Daoy (cell line): ENCODE measurements at regions not wholly inside any gene's neighbourhood (a gene's known extent, or its start where the extent isn't known, plus 50 kb on each side); places are given as distances from the start of the nearest gene placed in this dataset.
A peak's percentile ranks its signal among the peaks of the same experiment; 100 is the strongest.
"Not testable (repeated sequence)": the region's sequence is repeated elsewhere in the genome, so short reads cannot be mapped to it uniquely, and the experiment has no call there.

ENCODE experiments used
- DNase-seq: peaks from one replicate; pipeline ENCODE4 v3.0.0-alpha.2; 2015; ENCODE audit warnings: low read depth

DNA sequence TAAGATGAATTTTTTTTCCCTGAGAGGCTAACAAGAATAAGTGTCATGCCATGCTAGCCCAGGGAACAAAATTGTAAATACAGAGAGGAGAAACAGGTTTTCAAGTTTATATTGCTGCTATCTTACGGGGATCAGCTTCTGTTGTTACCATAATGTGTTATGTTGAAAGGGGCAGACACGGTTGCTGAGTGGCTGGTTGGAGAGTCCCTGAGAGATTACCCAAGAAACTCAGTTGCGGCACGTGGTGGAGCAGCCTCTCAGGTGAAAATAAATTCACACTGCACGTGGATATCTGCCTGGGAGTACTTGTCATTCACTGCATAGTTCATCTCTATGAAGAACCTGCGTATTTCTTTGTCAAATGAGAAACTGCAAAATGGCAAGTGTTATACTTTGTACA, 293.6 kb downstream of the TDRD3 start:
- no peak for DNase-seq

DNA sequence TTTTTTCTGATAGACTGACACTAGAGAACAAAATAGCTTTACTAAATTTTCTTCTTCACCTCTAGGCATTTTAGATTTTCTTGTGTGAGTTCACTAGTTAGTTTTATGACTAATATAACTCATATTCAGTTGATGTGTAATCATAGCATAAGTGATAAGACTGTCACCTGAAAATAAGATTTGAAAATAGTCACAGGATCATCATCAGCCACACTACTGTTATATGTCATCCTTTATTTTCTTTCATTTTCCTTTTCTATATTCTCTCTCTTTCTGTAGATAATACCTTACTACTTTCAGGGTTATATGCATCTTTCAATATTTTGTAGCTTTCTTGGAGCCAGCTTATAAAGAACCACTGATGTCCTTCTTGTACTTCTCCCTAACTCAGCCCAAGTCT, 292.6 kb downstream of the TDRD3 start:
- no peak for DNase-seq

DNA sequence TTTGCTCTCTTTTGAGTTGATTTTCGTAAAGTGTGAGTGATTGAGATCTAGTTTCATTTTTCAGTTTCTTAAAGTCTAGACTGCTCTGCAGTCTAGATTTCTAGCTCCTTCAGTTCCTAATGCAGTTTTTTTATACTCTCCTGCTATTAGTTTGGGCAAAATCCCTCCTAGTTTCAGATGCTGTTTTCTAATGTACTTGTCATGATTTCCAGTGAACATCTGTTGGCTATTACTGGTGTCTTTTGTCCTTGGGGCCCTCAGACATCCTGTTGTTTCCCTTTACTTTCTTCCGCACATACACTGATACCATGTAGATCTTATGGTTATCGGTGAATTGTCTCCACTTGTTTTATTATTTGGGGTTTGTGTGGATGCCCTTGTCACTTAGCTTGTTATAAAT, 292.1 kb downstream of the TDRD3 start:
- no peak for DNase-seq

DNA sequence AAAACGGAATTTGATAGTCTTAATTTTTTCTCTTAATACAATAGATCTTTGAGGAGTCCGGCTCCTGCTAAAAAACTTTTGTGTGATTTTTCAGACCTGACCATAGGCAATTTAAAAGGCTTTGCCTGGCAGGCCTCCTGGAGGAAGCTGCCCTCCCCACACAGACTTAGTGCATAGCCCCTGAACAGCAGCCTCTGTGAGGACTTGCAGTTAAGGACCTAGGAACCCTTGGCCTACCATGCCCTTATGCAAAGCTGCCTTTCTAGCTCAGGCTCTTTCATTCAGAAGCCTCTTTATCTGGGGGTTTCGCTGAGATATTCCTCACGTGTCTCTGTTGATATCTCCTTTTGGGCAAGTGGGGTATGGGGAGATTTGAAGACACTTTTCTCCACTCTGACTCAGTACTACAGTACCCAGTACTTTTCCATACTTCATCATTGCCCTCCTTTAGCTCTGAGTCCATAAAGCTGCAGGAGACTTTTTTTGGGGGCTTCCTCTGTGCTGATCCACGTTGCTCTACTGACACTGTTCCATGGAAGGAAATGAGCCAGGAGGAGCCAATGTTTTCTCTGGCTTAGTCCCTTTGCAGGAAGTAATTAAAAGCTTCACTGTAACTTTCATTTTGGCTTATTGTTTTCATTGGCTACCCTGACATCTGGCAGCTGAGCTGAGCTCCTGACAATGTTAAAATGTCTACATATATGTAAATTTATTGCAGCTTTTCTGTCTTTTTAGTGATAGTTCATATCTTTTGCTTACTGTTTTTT, 283.1 kb downstream of the TDRD3 start:
- no peak for DNase-seq

DNA sequence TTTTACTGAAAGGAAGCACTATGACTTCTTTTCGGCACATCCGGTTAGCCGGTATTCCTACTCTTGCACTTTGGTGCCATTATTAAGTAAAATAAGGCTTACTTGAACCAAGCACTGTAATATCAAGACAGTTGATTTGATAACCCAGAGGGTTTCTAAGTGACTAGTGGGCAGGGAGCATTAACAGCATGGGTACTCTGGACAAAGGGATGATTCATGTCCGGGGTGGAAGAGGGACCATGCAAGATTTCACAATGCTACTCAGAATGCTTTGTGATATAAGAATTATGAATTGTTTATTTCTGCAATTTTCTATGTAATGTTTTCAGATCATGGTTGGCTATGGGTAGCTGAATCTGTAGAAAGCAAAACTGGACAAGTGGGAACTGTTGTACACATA, 282.1 kb downstream of the TDRD3 start:
- no peak for DNase-seq

DNA sequence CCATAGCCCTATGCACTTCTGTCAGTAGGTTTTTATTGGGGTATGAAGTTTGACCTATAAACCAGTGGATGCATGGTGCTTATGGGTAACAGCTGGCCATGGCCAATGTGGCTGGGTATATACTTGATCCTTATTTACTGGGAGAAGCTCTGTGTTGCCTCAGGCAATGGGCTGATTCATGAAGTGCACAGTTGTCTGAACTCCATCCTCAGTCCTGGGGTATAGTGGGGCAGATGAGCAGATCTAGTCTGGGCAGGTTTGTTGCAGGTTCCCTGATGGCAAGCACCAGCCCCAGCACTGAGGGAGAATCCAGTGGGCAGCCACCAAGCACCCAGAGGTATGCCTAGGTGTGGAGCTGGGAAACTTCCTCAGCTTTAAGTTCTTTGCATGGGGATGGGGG, 274.4 kb downstream of the TDRD3 start:
- no peak for DNase-seq

DNA sequence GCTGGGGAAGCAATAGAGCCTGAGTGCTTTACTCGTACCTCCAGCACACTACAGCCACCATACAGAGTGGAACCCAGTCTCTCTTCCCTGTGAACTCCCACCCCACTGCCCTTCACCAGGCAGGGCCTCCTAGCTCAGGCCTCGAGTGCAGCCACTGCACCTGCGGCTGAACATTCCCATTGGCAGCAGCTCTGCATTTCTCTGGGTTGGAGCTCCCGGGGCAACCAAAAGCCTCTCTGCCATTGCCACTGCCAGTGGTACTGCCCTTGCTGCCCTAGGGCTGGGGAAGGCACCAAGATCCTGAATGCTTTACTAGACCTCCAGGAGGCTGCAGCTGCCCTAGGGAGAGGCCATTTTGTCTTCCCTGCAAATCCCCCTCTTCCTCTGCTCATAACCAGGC, 266.8 kb downstream of the TDRD3 start:
- no peak for DNase-seq

DNA sequence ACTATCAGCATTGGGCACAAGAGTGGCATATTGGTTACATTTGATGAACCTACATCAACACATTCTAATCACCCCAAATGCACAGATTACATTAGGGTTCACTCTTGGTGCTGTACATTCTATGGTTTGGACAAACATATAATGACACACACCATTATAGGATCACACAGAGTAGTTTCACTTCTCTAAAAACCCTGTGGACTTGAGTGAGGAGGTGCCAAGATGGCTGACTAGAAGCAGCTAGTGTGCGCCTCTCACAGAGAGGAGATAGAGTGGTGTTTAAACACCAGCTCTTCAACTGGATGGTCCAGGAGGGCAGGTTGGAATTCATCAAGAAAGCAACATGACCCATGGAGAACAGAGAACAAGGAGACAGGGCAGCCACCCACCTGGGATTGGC, 265.6 kb downstream of the TDRD3 start:
- DNase-seq, result no peak

DNA sequence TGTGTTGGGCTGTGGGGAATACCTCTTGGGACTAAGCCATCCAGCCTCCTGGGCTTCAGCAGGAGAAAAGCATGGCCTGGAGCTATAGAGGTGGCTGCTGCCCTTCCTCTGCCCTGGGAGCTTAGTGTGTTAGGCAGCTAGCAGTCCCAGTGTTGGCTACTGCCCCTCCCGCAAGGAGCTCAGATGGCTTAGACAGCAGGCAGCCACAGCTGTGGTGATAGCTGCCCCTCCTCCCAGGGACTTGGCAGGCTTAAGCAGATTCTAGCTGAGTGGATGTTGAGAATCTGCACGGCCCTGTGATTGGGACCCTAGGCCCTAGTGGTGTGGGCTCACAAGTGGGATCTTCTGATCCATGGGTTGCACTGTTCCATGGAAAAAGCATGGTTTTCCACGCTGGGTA, 264.5 kb downstream of the TDRD3 start:
- DNase-seq, result no peak

DNA sequence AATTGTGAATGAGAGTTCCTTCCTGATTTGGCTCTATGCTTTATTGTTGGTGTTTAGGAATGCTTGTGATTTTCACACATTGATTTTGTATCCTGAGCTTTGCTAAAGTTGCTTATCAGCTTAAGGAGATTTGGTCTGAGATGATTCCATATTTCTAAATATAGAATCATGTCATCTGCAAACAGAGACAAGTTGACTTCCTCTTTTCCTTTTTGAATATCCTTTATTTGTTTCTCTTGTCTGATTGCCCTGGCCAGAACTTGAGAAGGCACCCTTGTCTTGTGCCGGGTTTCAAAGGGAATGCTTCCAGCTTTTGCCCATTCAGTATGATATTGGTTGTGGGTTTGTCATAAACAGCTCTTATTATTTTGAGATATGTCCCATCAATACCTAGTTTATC, 260.6 kb downstream of the TDRD3 start:
- DNase-seq, result not testable (repeated sequence)

DNA sequence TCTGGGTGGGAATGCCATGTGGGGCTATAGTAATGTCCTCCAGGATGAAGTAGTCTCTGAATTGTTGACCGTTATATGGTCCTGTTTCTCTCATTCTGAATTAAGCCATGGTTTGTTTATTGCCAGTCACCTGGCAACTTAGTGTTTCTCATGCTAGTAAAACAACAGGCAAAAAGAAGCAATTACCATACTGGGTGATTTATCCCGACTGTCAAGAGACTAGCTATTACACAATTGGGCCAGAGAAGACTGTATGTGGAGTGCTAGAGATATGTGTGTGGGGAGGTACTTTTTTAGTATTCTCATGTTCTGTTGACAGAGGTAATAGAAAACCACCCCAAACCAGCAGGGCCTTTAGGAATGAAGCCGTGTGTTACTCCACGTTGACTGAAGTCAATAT, 258.2 kb downstream of the TDRD3 start:
- no peak for DNase-seq

DNA sequence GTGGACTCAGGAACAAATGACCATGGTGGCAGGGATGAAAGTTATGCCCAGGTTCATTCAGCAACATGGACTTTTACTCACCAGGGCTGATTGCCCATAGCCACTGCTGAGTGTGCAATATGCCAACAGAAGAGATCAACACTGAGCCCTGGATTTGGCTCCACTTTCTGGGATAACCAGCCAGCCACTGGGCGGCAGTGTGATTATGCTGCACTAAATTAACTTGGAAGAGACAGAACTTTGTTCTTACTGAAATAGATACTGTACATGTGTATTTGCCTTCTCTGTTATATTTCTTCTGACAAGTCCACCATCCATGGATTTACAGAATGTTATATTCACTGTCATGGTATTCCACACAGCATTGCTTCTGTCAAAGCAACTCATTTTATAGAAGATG, 257.4 kb downstream of the TDRD3 start:
- no peak for DNase-seq

DNA sequence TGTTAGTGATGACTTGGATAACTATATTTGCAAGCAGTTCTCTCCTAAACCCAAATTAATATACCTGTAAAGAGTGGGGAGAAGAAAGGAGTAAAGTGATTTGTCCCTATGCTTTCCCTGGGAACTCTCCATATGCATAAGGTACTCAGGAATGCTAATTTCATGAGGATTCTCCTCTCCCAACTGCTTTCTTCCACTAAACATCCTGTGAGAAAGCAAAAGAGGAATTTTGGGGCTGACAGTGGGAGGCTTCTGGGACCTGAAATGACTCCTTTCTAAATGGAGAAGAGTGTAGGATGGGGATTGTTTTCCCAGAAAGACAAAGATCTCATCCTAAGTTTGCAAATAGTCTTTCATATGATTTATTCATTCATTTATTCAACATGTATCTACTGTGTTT, 250.5 kb downstream of the TDRD3 start:
- no peak for DNase-seq

DNA sequence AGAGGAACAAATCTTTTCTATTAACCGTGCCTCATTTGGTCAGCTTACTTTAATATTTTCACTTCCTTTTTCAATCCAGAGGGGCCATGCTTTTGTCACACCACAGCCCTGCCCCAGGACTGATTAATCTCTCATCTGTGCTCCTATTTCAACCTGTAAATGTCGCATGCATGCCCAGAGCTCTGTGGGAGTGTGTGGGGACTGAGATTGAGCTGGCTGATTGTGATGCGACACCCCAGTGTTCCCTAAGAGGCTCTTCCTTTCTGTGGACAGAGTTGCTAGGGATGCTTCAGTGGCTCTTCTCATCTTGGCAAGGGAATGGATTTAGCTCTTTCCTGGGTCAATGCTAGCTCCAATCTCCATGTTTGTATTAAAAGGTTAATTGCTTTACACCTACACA, 249.6 kb downstream of the TDRD3 start:
- DNase-seq, result no peak

DNA sequence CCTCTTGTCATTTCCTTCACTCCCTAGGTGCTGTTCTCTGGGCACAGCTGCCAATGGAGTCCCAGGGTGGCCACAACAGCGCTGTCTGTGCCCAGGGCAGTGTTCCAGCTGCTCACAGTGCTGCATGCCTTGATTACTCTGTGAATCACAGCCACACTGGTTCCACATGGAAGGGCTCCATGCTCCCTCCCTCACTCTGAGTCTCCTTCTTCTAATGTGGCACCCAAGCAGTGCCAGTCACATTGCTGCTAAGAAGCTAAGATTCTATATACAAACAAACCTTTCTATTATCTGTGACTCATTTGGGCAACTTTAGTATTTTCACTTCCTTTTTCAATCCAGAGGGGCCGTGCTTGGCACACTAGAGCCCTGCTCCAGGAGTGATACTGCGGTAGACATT, 248.7 kb downstream of the TDRD3 start:
- peak; percentile 10 for DNase-seq

DNA sequence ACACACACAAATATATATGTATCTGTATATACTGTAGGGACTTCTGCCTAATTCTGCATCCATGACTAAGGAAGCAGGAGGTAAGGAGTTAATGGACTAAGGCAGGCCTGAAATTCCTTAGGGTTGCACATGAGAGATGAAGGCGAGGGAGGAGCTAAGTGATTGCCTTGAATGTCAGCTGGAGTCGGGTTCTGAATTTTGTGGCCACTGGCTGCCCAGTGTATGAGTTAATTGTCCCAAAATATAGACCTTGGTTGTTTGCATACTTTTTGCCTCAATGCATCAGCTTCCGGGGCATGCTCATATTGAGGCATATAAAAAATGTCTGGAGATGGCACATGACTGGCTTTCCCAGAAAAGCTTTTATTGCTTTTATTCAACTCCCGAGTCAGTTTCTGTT, 245.5 kb downstream of the TDRD3 start:
- DNase-seq, result no peak

DNA sequence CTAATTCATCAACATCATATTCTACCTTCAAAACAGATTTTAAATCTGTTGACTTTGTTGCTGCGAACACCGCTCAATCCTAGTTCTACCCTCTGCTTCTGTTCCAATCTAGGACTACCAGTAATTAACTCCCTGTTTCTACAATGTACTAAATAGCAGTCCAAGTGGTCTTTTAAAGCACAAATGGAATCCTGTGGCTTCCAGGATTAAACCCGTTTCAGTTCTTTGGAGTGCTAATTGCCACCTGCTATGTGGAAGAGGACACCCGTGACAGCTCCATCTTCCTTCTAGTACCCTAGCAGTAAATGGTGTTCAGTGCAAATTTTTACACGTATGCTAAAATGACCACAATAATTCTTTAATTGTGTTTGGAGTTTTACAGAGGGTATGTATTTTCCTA, 232.1 kb downstream of the TDRD3 start:
- DNase-seq, result no peak

DNA sequence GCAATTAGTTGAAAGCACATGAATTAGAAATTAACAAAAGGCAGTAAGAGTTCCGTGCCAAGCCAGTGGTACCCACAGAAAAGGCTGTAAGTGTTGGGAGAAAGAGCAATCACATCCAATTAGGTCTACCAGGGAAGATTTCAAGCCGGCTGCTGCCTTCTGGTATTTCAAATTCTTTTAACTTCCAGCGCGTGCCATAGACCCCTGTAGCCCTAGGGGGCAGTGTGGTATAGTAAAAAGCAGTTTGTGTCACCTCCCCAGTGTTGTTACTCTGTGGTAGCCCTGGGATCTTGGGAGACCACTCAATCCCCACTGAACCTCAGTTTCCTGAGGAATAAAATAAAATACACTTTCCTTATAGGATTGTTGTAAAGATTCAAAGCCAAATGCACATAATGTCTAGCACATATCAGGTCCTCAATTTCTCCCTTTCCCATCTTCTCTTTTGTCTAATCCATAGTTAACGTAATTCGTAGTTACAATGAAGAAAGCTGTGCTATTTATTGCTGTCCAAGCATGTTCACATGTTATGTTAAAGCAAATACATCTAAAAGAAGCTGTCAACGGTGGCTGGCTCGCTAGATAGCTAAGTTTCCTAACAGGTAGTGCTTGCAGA, 230.2 kb downstream of the TDRD3 start:
- DNase-seq, result no peak
